HG03025 (cell line): ENCODE measurements at regions not wholly inside any gene's neighbourhood (a gene's known extent, or its start where the extent isn't known, plus 50 kb on each side); places are given as distances from the start of the nearest gene placed in this dataset.
"Not testable (repeated sequence)": the region's sequence is repeated elsewhere in the genome, so short reads cannot be mapped to it uniquely, and the experiment has no call there.

Experiments
- ATAC-seq: cut with Tn5 transposase; IDR thresholded peaks from one replicate; pipeline ENCODE4 v1.9.1; 2021; ENCODE audit warnings: mild to moderate bottlenecking, moderate library complexity; ENCODE audit not compliant: unreplicated experiment, low FRiP score

- no peak for ATAC-seq
Observed at GRCh38 chr6:3900744-3901336, 51.7 kb downstream of the FAM50B start.

GRCh38 chr6:3902871-3903648, 53.9 kb downstream of the FAM50B start:
- no peak for ATAC-seq

- ATAC-seq: no peak
Observed at GRCh38 chr6:3904518-3904917, 55.3 kb downstream of the FAM50B start.

- ATAC-seq: no peak
Observed at GRCh38 chr6:3905945-3906845, 57.0 kb downstream of the FAM50B start.

GRCh38 chr6:3906846-3907151, 57.6 kb downstream of the FAM50B start:
- no peak for ATAC-seq

GRCh38 chr6:3908223-3908622, 59.0 kb downstream of the FAM50B start:
- no peak for ATAC-seq

- ATAC-seq: no peak
Observed at GRCh38 chr6:3908961-3909360, 59.8 kb downstream of the FAM50B start.

- no peak for ATAC-seq
Observed at GRCh38 chr6:3910106-3910663, 61.0 kb downstream of the FAM50B start.

- ATAC-seq: no peak
Observed at GRCh38 chr6:3911130-3911529, 62.0 kb downstream of the FAM50B start.

- no peak for ATAC-seq
Observed at GRCh38 chr6:3911614-3912336, 62.6 kb downstream of the FAM50B start.

- no peak for ATAC-seq
Observed at GRCh38 chr6:3912361-3913076, 63.3 kb downstream of the FAM50B start.

- ATAC-seq: no peak
Observed at GRCh38 chr6:3913077-3913957, 64.1 kb downstream of the FAM50B start.

- no peak for ATAC-seq
Observed at GRCh38 chr6:3913958-3914337, 64.8 kb downstream of the FAM50B start.

- no peak for ATAC-seq
Observed at GRCh38 chr6:3915076-3915791, 66.1 kb downstream of the FAM50B start.

- ATAC-seq: no peak
Observed at GRCh38 chr6:3916211-3916610, 67.0 kb downstream of the FAM50B start.

- ATAC-seq: not testable (repeated sequence)
Observed at GRCh38 chr6:3916749-3917148, 67.6 kb downstream of the FAM50B start.

GRCh38 chr6:3918469-3918868, 69.3 kb downstream of the FAM50B start:
- no peak for ATAC-seq

GRCh38 chr6:3919130-3919628, 70.0 kb downstream of the FAM50B start:
- no peak for ATAC-seq
